NCI-H1417 (cell line): ENCODE measurements at regions not wholly inside any gene's neighbourhood (a gene's known extent, or its start where the extent isn't known, plus 50 kb on each side); places are given as distances from the start of the nearest gene placed in this dataset.
"Not testable (repeated sequence)": the region's sequence is repeated elsewhere in the genome, so short reads cannot be mapped to it uniquely, and the experiment has no call there.

ENCODE experiments used
- DNase-seq, 3 experiments: peaks; one replicate each; lab custom pipeline; 2025; lab: John Stamatoyannopoulos, UW

DNA sequence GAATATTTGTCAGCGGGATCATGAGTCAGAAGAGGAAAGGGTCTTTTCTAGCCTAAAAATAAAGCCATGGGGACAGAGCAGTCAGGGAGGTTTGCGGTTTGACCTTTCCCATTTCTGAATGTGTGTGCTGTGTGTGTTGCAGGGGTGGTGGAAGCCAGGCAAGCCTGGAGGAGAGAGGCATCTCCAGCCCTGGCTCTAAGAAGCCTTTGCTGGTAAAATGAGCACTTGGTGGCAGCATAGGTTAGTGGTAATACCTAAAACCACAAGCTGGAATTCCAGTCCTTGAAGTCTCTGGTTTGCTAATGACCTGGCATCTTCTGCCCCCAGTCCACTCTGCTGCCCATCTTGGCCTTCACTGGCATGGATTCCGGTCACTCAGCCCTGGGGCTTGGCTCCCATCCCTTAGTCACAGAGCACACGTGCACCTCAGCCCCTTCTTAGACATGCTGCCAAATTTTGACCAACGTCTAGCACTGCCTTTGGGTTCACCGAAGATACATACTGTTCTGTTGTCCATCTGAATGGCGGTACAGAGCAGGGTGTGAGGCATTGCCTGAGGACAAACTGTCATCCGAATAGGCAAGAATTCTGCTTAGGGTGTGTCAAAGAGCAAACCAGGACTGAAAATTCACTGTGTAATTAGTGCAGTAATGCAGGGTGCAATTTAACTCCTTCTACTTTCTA, 52.7 kb downstream of the KCNA5 start:
- DNase-seq = peak in 2 of 3 experiments; percentile 19 to 55

DNA sequence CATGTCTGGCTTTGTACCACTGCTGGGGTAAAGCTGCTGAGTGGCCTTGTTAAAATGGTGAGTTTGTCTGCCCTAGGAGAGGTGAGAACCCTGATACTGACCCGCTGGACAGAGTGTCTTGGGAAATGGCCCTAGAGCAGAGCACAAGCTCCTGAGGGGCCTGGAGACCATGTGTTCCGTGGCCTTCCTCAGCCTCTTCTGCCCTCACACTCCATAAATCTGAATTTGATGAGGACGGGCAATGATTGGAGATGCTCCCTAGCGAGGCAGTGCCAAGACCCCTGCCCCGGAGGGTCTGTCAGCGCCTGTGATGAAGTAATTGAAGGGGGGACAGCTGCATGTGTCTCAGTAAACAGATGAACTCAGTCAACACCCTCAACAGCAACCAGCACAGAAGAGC, 54.1 kb downstream of the KCNA5 start:
- no peak for DNase-seq

DNA sequence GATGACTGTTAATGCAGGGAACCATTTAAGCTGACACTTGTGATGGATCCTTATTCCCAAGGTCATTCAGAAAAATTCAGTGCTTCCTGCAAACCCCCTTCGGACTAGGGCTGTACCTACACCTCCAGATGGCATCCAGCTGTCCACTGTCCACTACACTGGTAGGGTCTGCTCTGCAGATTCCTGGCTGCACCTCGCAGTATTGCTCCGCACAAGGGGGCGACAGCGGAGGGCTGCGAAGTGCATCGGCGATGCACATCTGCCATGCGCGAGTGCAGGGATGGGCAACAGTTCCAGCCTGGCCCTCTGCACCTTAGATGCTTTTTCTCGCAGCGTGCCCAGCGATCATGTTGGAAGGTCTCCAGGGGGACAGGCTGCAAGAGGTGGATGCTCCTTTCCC, 55.5 kb downstream of the KCNA5 start:
- no peak for DNase-seq

DNA sequence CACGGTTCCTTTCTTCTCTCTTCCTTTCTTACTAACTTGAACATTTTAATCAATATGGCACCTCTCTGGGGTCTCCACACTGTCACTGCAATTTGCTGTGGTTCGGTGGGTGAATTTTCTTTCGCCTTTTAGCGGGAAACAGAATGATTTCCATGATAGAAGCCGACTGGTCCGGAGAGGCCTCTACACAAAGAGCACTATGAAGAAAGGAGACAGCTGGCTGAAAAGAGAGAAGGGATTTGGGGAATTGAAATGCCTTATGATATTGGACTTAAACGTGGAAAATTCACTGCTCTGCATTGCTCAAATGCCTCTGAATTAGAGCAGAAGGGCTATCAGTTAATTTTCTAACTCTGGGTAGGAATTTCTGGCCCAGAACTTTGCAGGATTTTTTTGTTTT, 55.9 kb downstream of the KCNA5 start:
- DNase-seq = no peak

DNA sequence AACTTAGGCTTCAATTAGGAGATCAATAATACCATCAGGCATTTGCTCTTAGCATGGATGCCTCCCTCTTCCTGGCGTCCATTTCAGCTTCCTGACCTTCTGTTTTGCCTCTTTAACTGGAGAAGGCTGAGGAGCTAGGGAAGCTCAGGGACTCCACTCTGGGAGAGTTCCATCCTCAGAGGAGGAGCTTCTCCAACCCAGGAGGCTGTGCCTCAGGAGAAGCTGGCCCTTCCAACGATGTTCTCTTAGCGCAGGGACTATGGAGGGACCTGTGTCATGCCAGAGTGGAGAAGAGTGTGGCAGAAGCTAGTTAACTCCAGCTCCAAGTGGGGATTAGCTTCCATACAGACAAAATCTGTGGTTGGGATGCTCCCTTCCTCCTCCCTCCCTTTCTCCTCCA, 58.0 kb downstream of the KCNA5 start:
- no peak for DNase-seq

DNA sequence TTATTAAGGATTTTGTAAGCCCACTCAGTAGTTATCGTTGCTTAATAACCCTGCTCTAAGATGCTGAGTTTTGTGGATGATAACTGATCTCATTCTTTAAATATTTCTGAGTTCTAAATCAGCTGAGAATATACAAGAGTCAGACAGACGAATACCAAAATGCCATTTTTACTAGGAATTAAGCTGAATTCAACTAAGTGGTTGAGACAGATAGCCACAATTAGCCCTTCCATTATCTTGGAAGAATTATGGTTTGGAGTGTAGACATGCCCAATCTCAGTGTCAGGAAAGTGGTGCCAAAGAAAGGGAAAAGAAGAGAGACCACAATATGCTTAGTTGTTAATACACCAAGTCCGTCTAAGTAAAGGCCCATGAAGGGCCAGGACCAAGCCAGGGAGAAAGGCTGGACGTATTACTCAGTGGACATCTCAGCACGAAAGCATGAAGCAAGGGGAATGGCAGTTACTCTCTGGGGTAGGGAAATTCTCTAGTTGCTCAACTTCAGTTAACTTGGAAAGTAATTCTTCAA, 58.6 kb downstream of the KCNA5 start:
- no peak for DNase-seq

DNA sequence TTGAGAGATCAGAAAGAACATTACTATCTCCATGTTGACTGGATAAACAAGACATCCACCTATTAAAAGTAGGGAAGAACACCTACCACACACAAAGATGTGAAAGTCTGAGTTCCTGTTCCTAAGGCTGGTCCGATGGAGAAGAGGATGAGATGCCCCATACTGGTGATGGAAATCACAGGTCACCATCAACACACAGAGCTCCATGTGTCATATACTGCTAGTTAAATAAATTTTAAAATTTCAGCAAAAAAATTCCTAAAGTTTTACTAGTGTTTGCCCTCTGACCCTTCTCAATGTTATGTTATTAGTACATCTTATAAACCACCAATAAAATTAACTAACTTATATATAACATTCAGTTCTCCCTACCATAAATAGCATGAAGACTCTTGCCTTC, 59.1 kb downstream of the KCNA5 start:
- DNase-seq = no peak

DNA sequence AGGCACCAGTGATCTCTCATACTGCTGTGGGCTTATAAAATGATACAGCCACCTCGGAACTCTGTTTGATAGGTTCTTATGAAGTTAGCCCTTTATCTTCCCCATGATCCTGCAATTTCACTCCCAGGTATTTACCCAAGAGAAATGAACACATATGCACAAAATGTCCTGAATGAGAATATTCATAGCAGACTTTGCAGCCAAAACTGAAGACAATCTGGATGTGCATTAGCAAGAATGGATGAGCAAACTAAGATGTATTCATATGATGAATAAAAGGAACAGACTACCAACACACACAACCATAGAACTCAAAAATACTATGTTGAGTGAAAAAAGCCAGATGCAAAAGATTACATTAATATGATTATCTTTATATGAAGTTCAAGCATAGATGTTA, 66.7 kb downstream of the KCNA5 start:
- DNase-seq = no peak

DNA sequence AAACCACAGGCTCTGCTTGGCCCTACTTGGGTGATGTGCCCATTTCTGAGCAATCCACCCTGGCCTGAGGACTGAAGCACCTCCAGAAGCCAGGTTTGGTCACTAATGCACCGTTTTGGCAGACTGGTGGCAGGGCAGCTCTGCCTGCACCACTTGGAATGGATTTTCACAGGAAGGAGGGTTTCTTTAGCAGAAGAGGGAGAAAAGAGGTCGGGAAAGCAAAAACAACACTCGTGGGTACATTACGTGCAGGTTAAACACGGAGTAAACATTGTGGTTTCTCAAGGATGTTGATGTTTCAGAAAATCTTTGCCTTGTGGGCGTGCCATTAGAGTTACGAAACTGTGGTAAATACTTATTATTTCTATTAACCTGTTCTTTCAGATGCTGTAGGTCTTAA, 70.8 kb downstream of the KCNA5 start:
- no peak for DNase-seq

DNA sequence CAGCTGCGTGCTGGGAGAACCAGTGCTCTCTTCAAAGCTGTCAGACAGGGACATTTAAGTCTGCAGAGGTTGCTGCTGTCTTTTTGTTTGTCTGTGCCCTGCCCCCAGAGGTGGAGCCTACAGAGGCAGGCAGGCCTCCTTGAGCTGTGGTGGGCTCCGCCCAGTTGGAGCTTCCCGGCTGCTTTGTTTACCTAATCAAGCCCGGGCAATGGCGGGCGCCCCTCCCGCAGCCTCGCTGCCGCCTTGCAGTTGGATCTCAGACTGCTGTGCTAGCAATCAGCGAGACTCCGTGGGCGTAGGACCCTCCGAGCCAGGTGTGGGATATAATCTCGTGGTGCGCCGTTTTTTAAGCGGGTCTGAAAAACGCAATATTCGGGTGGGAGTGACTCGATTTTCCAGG, 78.1 kb downstream of the KCNA5 start:
- not testable (repeated sequence) for DNase-seq

DNA sequence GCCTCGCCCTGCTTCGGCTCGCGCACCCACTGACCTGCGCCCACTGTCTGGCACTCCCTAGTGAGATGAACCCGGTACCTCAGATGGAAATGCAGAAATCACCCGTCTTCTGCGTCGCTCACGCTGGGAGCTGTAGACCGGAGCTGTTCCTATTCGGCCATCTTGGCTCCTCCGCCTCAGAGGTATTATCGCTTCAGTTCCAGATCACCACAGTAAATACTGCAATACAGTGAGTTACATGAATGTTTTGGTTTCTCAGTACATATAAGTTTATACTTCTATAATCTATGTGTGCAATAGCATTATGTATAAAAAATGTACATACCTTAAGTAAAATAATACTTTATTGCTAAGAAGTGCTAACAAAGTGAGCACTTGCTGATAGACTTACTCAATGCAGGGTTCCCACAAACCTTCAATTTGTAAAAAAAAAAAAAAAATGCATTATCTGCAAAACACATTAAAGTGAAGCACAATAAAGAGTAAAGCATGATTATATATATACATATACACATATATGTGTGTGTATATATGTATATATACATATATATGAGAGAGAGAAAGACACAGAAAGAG, 78.7 kb downstream of the KCNA5 start:
- peak in 2 of 3 experiments; percentile 54 to 81 for DNase-seq

DNA sequence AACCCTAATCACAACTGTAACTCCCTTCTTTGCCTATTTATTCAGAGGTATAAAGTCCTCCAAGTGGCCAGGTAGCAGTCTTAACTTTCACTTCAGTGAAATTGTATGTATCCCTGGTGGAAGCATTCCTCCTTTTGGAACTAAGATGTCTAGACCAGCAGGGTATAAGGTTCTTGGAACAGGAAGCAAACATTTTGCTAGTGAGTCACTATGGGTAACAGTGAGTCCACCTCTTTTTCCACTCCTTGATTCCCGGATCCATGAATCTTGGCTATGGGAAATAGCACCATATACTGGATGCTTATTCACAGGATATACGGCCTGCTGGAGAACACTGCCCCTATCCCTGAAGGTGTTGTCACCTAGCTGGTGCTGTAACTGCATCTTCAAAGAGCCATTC, 80.2 kb downstream of the KCNA5 start:
- DNase-seq = no peak

DNA sequence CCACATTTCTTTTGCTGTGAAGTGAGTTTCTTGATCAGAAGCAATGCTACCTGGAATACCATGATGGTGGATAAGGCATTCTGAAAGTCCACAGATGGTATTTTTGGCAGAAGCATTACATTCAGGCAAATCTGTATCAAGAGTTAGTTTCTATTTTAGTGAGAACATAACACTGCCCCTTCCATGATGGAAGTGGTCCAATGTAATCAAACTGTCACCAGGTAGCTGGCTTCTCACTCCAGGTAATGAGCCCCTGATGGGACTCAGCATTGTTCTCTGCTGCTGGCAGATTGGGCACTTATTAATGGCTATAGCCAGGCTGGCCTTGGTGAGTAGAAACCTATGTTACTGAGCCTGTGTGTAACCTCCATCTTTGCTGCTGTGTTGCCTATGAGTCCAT, 80.7 kb downstream of the KCNA5 start:
- no peak for DNase-seq

DNA sequence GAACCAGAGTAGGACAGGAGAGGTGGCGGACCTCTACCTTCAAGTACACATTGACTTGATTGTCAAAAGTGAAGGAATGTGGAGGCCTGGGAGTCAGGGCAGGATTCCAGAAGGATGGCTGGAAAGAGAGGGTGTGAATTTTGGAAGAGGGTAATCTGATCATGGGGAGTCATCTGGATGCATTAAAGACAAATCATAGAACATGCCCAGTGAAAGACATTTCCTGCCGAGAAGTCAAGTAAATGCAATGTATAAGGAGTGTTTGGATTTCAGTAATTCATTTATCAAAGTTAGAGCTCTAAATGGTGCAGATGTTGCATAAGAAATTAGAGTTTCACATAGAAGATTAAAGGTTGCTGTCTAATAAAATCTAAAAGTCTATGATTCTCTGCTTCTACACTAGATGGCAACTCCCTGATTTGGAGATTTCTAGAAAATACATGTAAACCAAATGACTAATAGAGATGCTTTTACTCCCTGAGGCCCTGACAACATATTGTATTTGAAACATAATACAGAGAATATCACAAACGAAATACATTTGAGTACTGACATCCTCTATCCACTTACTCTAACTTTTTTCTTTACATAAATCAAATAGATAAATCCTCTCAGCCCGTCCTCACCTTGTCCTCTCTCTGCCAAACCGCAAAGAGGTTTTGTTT, 91.3 kb downstream of the KCNA5 start:
- DNase-seq = no peak

DNA sequence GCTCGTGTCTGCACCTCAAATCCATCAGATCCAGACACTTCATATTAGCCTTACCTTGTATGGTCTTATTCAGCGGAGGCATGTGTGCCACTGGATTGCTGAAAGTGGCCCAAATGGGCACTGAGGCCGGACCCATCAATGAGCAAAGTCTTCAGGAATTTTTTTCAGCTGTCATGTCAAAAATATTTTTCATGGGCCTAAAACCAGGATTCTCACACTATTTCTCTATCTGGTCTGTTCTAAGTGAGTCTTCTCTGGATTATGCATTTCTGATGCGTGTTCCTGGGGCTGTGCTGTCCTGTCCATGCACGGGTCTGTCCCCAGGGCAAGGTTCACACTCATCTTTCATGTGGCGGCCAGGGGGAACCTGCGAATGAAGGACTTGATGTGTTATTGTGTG, 94.6 kb downstream of the KCNA5 start:
- DNase-seq = no peak

DNA sequence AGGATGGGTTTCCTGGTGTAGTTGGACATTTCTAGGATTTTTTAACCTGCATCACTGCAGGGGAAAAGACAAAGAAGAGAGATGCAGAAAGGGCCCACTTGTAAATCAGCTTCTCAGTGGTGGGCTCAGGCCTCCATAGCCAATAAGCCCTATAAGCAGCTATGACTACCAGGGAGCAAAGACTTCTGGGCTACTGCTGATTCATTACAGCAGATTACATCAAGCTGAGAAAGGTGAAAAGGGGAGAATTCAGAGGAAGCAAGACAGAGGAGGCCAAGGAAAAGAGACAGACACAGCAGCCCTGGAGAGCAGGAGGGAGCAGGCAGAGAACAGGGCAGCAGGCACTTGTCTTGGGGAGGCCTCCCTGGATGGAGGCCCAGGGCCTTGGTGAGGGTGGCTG, 95.2 kb downstream of the KCNA5 start:
- DNase-seq = no peak

DNA sequence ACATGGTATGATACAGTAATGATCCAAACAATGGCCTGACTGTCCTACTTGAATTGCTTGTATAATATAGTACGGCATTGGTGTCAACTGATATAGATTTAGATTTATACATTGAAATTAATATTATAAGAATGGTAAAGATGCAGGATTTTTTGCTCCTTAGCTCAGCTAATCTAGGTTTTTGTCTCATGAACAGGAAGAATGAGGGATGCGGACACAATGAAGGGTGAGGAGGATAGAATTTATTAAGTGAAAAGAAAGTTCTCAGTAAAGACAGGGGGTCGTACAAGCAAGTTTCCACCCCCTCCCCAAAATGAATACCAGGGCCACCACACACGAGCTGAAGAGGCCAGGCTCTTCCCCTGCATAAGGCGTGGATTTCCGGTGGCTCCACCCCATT, 96.1 kb downstream of the KCNA5 start:
- DNase-seq = no peak

DNA sequence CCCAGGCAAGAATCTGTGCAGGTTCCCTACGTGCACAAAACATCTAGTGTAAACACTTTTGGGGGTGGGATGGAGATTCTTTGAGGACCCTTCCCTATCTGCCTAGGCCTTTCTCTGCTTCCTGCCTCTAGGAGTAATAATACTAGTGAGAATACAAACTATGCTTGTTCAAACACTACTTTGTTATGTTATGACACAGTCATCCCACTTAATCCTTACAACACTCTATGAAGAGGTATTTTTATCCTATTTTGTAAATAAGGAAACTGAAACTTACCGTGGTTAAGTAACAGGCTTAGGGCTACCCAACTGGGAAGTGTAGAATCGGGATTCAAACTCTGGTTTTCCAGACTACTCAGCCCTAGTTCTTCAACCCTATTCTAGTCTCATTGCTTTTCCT, 96.5 kb downstream of the KCNA5 start:
- no peak for DNase-seq

DNA sequence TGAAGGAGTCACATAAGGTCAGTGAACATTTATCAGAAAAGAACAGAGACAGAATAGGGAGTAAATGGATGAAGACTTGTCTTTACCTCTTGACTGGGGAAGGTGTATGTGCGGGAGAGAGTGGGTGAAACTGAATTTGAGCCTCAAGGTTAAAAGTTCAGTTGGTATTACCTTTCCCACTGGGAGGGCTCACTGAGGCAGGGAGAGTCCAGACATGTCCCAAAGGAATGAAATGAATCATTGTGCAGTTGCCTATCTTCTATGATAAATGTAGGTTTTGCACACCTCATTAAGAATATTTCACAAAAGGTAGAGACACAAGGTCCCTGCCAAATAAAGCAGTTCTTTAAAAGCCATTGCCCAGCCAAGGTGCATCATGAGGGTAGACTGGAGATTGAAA, 105.2 kb downstream of the KCNA5 start:
- no peak for DNase-seq

DNA sequence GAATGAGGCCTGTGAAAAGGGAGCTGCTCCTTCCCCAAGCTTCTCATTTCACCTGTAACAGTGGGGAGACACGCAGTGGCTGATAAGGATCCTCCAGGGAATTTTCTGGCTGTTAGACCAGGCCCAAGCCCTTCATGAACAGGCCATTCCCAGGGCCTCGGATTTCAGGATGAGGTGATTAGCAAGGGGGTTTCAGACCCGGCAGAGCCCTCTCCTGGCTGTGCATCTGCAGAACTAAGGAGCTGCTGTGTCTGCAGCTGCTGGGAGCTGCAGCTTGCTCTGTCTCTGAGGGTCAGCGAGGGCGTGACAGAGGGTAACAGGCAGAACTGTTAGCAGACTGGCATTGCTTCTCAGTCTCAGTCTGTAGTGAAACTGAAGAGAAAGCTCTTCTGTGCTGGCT, 110.4 kb downstream of the KCNA5 start:
- peak in 1 of 3 experiments; percentile 31 for DNase-seq

DNA sequence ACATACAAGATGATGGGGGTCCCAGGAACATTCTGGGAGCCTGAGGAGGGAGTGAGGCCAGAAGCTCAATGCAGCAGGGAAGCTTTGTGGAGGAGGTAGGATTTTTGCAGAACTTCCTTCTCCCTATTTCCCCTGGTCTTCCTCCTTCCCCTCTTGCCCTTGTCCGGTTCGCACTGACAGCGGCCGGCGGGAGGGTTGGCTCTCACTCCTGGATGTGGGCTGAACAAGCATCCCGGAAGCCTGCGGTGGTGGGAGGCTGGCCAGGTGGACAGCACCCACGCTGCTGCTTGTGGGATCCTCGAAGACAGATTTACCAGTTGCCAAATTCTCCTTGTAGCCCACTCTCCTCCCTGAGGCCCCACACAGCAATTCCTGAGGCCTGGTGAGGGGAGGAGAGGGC, 112.2 kb downstream of the KCNA5 start:
- DNase-seq = no peak

DNA sequence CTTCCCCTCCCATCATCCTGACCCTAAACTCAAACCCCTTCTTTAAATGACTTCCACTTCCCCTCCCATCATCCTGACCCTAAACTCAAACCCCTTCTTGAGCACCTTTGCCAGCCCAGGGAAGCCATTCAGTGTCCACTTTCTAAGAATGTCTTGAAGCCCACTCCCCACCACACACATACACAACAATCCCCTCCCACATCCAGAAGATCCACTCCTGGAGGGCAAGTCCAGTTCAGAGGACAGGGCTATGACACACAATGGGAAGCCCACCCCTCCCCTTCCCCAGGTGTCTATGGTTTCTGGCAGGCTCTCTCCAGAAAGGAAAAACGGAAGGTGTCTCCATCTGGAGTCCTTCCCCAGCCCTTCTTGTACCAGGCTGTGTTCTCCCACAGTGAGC, 117.1 kb downstream of the KCNA5 start:
- no peak for DNase-seq

DNA sequence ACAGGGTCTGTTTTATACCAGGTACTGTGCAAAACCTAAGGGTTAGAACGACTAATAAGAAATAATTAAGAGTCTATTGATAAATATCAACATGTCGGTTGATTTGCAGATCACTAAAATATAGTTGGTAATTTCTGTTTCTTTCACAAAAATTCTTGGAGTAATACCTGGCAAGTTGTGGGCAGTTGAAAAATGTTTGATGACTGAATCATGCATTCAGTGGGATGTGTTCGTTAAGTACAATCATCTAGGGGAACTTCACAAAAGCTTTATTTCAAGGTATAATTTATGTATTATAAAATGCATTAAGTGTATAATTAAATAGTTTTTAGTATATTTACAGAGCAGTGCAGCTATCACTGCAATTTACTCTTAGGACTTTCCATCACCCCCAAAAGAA, 120.0 kb downstream of the KCNA5 start:
- no peak for DNase-seq
